H9 (cell line): ENCODE measurements at regions not wholly inside any gene's neighbourhood (a gene's known extent, or its start where the extent isn't known, plus 50 kb on each side); places are given as distances from the start of the nearest gene placed in this dataset.

ENCODE experiments used
- DNase-seq: peaks from one replicate; pipeline ENCODE4 v3.0.0-alpha.2; 2017
- H2AFZ ChIP-seq: one replicate; pipeline ENCODE4 v1.6.1; 2013; ENCODE audit warnings: mild to moderate bottlenecking, low read length, control low read depth, moderate library complexity
- H2AK5ac ChIP-seq: 2 replicates; pipeline ENCODE4 v1.6.1; 2013; ENCODE audit warnings: low read length, control low read depth, mixed read lengths; ENCODE audit not compliant: insufficient read length
- H2BK120ac ChIP-seq: one replicate; pipeline ENCODE4 v1.6.1; 2013; ENCODE audit warnings: low read depth, mild to moderate bottlenecking, low read length, control low read depth, inconsistent platforms; ENCODE audit not compliant: poor library complexity, severe bottlenecking
- H2BK12ac ChIP-seq: 2 replicates; pipeline ENCODE4 v1.6.1; 2013; ENCODE audit warnings: low read length, control low read depth, mixed read lengths, low read depth; ENCODE audit not compliant: insufficient read length
- H2BK15ac ChIP-seq: 2 replicates; pipeline ENCODE4 v1.6.1; 2013; ENCODE audit warnings: low read depth, low read length, control low read depth
- H2BK20ac ChIP-seq: one replicate; pipeline ENCODE4 v1.6.1; 2013; ENCODE audit warnings: low read depth, mild to moderate bottlenecking, low read length, control low read depth, inconsistent platforms; ENCODE audit not compliant: poor library complexity, severe bottlenecking
- H2BK5ac ChIP-seq: 2 replicates; pipeline ENCODE4 v1.6.1; 2013; ENCODE audit warnings: low read length, control low read depth, mixed read lengths; ENCODE audit not compliant: insufficient read length
- H3K14ac ChIP-seq: 2 replicates; pipeline ENCODE4 v1.6.1; 2013; ENCODE audit warnings: low read length, control low read depth; ENCODE audit not compliant: insufficient read depth
- H3K18ac ChIP-seq: 2 replicates; pipeline ENCODE4 v1.6.1; 2013; ENCODE audit warnings: low read depth, mild to moderate bottlenecking, mixed read lengths, low read length, control low read depth; ENCODE audit not compliant: insufficient read length
- H3K23ac ChIP-seq: 2 replicates; pipeline ENCODE4 v1.6.1; 2013; ENCODE audit warnings: low read length, control low read depth, mixed read lengths, low read depth; ENCODE audit not compliant: insufficient read length
- H3K23me2 ChIP-seq: 2 replicates; pipeline ENCODE4 v1.6.1; 2013; ENCODE audit warnings: low read depth, mild to moderate bottlenecking, mixed read lengths, low read length, control low read depth; ENCODE audit not compliant: insufficient read length, poor library complexity, severe bottlenecking
- H3K27ac ChIP-seq: 2 replicates; pipeline ENCODE4 v1.5.1; 2013; ENCODE audit warnings: low read length, control low read depth, mixed read lengths, low read depth; ENCODE audit not compliant: insufficient read length
- H3K27me3 ChIP-seq: 2 replicates; pipeline ENCODE4 v1.6.1; 2013; ENCODE audit warnings: low read length, control low read depth, inconsistent platforms; ENCODE audit not compliant: insufficient read depth
- H3K4ac ChIP-seq: 2 replicates; pipeline ENCODE4 v1.6.1; 2013; ENCODE audit warnings: low read depth, mild to moderate bottlenecking, control low read depth, inconsistent platforms, low read length, moderate library complexity
- H3K4me1 ChIP-seq: 2 replicates; pipeline ENCODE4 v1.6.1; 2013; ENCODE audit warnings: low read length, control low read depth, inconsistent platforms; ENCODE audit not compliant: insufficient read depth
- H3K4me2 ChIP-seq: 2 replicates; pipeline ENCODE4 v1.6.1; 2013; ENCODE audit warnings: low read length, control low read depth, mixed read lengths; ENCODE audit not compliant: insufficient read length, insufficient read depth
- H3K56ac ChIP-seq: 2 replicates; pipeline ENCODE4 v1.6.1; 2013; ENCODE audit warnings: low read depth, mild to moderate bottlenecking, mixed read lengths, low read length, control low read depth; ENCODE audit not compliant: insufficient read length
- H3K79me1 ChIP-seq: 2 replicates; pipeline ENCODE4 v1.6.1; 2013; ENCODE audit warnings: low read depth, mild to moderate bottlenecking, moderate library complexity, low read length, control low read depth, inconsistent platforms; ENCODE audit not compliant: insufficient read depth, poor library complexity, severe bottlenecking
- H3K79me2 ChIP-seq: 2 replicates; pipeline ENCODE4 v1.6.1; 2013; ENCODE audit warnings: low read length, control low read depth, inconsistent platforms; ENCODE audit not compliant: insufficient read depth
- H3K9ac ChIP-seq: 2 replicates; pipeline ENCODE4 v1.6.1; 2013; ENCODE audit warnings: low read length, control low read depth, mixed read lengths; ENCODE audit not compliant: insufficient read length; ENCODE audit errors: extremely low read depth
- H3K9me3 ChIP-seq: one replicate; pipeline ENCODE4 v1.6.1; 2013; ENCODE audit warnings: low read depth, low read length, inconsistent platforms; ENCODE audit not compliant: control insufficient read depth
- H3T11ph ChIP-seq: one replicate; pipeline ENCODE4 v1.6.1; 2013; ENCODE audit warnings: mild to moderate bottlenecking, low read length, control low read depth, inconsistent platforms
- H4K20me1 ChIP-seq: one replicate; pipeline ENCODE4 v1.6.1; 2013; ENCODE audit not compliant: control insufficient read depth, insufficient read length, insufficient read depth
- H4K5ac ChIP-seq: 2 replicates; pipeline ENCODE4 v1.6.1; 2013; ENCODE audit warnings: low read depth, mild to moderate bottlenecking, mixed read lengths, low read length, control low read depth; ENCODE audit not compliant: insufficient read length
- H4K8ac ChIP-seq: replicated peaks from 2 replicates; pipeline ENCODE4 v1.6.1; 2013; ENCODE audit warnings: low read length, control low read depth, mixed read lengths, low read depth; ENCODE audit not compliant: insufficient read length
- H4K91ac ChIP-seq: 2 replicates; pipeline ENCODE4 v1.6.1; 2013; ENCODE audit warnings: low read depth, mild to moderate bottlenecking, moderate library complexity, mixed read lengths, low read length, control low read depth; ENCODE audit not compliant: insufficient read length
- H3K27ac Mint-ChIP-seq, 3 experiments: 2 replicates in 2 of 3; 3 replicates in 1 of 3; pipeline ENCODE4 v1.8.0; 2020 to 2021; ENCODE audit warnings: mixed read lengths in 3 of 3, mild to moderate bottlenecking in 1 of 3, moderate library complexity in 1 of 3
- H3K27me3 Mint-ChIP-seq: 2 replicates; pipeline ENCODE4 v1.8.0; 2021; ENCODE audit warnings: low read depth, mild to moderate bottlenecking, moderate library complexity, mixed read lengths
- H3K36me3 Mint-ChIP-seq, 3 experiments: 2 replicates in 2 of 3; 3 replicates in 1 of 3; pipeline ENCODE4 v1.8.0; 2020 to 2021; ENCODE audit warnings: low read depth in 3 of 3, mixed read lengths in 3 of 3; ENCODE audit not compliant: insufficient read depth in 1 of 3
- H3K4me1 Mint-ChIP-seq, 2 experiments: 2 replicates each; pipeline ENCODE4 v1.8.0; 2020; ENCODE audit warnings: mixed read lengths in 2 of 2
- H3K4me3 Mint-ChIP-seq, 2 experiments: 2 replicates in 1 of 2; 3 replicates in 1 of 2; pipeline ENCODE4 v1.8.0; 2020 to 2021; ENCODE audit warnings: mild to moderate bottlenecking in 2 of 2, mixed read lengths in 2 of 2, moderate library complexity in 1 of 2
- H3K9me3 Mint-ChIP-seq, 2 experiments: 2 replicates in 1 of 2; 3 replicates in 1 of 2; pipeline ENCODE4 v1.8.0; 2020; ENCODE audit warnings: mild to moderate bottlenecking in 2 of 2, mixed read lengths in 2 of 2, moderate library complexity in 1 of 2
- CTCF ChIP-seq: fragments of 200-600 bp; sonication (generic); conservative IDR thresholded peaks from 3 replicates; pipeline ENCODE4 v1.8.0; 2021; ENCODE audit warnings: antibody characterized with exemption, mild to moderate bottlenecking
- WGBS: extraction: QIAGEN DNeasy Blood & Tissue Kit; methylation state at CpG from one replicate; pipeline ENCODE4 v1.1.7; 2013; ENCODE audit warnings: missing lambda C conversion rate, low lambda C conversion rate, mixed read lengths; ENCODE audit not compliant: insufficient read length; ENCODE audit errors: extremely low coverage; 5-methylcytosine and 5-hydroxymethylcytosine counted together

- Histone ChIP-seq H4K8ac (no peak overlapping the region), H3K27me3 (no peaks in the 10 kb centered on the region), H3K4me2 (no peak overlapping the region), H3K14ac (no peak overlapping the region), H4K91ac (no peak overlapping the region), H2AK5ac (no peak overlapping the region), H3K79me1 (no peaks in the 10 kb centered on the region), H2BK5ac (no peak overlapping the region), H2BK20ac (no peak overlapping the region), H3K9ac (no peak overlapping the region), H3K56ac (no peak overlapping the region), H3K9me3 (no peaks in the 10 kb centered on the region), H3T11ph (no peak overlapping the region), H3K4me1 (no peaks in the 10 kb centered on the region), H4K5ac (no peak overlapping the region), H3K79me2 (no peaks in the 10 kb centered on the region), H2BK120ac (no peak overlapping the region), H3K27ac (no peak overlapping the region), H2BK12ac (no peak overlapping the region), H3K4ac (no peak overlapping the region), H3K18ac (no peak overlapping the region), H2AFZ (no peak overlapping the region), H4K20me1 (no peaks in the 10 kb centered on the region), H2BK15ac (no peak overlapping the region), H3K23ac (no peak overlapping the region), H3K23me2 (no peaks in the 10 kb centered on the region)
- Mint-ChIP-seq H3K4me3 (no peak overlapping the region), H3K36me3 (no peaks in the 10 kb centered on the region), H3K4me1 (no peaks in the 10 kb centered on the region), H3K9me3 (no peaks in the 10 kb centered on the region), H3K27ac (no peak overlapping the region), H3K27me3 (no peaks in the 10 kb centered on the region)
- DNase-seq = no peak
- WGBS = no CpG with 5 or more reads among the region's 6 CpGs
- no peak for TF ChIP-seq CTCF
Measured at GRCh38 chr5:119897537-119898370, 268.4 kb downstream of the FAM170A start.
